ENCODE measurements at regions not wholly inside any gene's neighbourhood (a gene's known extent, or its start where the extent isn't known, plus 50 kb on each side); places are given as distances from the start of the nearest gene placed in this dataset.

DNA sequence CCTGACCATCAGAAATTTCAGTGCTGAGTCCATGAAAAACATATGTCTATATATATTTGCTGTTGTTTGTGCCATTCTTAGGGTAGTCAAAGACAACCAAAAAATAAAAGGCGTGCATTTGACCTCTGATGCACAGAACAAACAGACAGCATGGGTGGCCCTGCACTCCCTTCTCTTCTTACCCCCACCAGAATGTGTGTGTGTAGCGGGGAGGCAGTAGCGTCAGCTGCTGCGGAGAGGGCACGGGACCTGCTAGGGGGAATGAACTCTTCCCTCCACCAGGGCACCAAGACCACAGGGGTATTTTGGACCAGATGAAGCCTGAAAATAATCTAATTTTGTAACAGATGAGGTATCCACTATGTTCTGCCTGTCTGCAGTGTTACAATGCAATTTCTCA is 277.7 kb upstream of the ZNF32 start:
- no peak for TF ChIP-seq POLR2AphosphoS5 (IDR thresholded peaks at IDR 0.05; ENCODE audit: low read depth, low read length)
- TF ChIP-seq TAF1 (IDR thresholded peaks at IDR 0.05; ENCODE audit: borderline replicate concordance, insufficient read depth, low read length): no peak
